HG02759 (cell line): ENCODE measurements at regions not wholly inside any gene's neighbourhood (a gene's known extent, or its start where the extent isn't known, plus 50 kb on each side); places are given as distances from the start of the nearest gene placed in this dataset.

Experiments
- ATAC-seq: cut with Tn5 transposase; IDR thresholded peaks from one replicate; pipeline ENCODE4 v1.9.1; 2021; ENCODE audit warnings: mild to moderate bottlenecking, moderate library complexity; ENCODE audit not compliant: unreplicated experiment

DNA sequence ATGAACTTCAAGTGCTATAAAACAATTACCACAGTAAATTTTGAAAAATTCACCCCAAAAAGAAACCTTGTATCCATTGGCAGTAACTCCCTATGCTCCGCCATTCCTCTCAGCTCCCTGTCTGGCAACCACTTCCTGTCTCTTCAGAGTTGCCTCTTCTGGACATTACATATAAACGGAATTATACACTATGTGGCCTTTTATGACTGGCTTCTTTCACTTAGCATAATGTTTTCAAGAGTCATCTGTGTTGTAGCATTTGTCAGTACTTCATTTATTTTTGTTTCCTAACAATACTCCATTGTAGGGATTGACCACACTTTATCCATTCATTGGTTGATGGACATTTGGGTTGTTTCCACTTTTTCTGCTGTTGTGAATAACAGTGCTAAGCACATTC, 50.1 kb downstream of the CEP43 start:
- ATAC-seq = no peak

DNA sequence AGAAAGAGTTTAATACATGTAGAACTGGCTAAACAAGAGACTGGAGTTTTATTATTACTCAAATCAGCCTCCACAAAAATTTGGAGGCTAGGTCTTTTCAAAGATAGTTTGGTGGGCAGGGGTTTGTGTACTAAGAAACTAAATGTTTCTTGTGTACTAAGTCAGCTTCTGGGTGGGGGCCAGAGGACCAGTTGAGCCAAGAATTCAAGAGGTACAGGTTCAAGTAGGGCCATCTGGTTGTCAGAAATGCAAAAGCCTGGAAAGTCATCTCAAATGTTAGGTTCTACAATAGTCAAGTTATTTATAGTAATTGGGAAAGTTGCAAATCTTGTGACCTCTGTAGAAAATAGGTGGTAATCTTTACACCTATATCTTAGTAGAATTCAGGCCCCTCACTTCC, 51.7 kb downstream of the CEP43 start:
- no peak for ATAC-seq

DNA sequence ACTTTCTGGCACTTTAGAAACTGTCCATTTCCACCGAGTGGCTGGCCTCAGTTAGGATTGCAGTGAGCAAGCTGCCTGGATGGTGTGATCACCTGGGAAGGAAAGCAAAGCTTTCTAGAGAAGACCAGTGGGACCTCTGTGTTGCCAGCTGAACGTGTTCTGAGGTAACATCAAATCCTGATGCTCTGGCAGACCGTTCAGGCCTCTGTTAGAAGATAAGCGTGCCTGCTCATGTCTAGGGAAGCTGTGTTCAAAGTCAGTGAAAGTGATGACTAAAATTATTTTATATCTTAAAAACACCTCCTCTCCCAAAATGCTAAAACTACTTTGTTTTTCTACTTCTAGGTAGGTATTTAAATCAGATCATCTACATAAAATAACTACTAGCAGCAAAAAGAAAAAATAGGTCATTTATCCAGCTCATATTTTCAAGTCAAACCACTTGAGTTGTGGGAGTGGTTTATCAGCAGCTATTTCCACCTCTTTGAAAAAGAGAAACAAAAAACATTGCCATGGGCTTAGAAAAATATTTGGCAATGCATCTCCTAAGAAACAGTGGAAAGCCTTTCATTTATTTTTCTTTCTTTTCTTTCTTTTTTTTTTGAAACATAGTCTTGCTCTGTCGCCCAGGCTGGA, 54.8 kb downstream of the CEP43 start:
- ATAC-seq = no peak

DNA sequence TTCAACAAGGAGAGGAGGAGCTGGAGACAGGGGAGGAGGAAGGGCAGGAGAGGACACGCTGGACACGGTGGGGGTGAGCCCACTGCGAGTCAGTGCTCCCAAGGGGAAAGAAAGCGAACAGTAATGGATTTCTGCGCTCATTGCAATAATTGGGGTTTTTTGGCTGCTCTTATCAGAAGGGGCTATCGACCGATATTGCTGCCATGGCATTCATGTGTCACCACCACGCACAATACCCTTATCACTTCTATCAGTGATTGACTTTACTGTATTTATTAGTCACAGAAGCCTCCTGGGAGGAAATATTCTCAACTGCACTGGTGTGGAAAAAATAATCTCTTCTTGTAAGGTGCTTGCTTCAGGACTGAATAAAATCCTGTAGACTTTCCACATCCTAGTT, 55.8 kb downstream of the CEP43 start:
- ATAC-seq = no peak

DNA sequence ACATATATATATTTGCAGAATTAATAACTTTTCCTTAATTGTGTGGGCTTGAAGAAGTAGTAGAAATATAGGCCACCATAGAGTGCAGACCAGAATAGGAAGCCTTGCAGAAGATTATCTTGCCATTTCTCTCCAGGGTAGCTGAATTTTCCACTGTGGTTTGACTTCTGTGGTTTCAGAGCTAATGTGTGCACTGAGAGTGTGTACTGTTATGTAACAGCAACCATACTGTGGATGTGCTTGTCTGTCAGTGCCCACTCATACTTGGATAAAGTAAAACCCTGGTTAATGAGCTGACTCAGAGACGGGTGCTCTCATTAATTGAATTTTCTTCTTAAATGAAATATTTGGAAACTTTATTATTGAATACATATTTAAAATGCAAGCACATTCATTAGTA, 57.2 kb downstream of the CEP43 start:
- ATAC-seq = peak; percentile 99

DNA sequence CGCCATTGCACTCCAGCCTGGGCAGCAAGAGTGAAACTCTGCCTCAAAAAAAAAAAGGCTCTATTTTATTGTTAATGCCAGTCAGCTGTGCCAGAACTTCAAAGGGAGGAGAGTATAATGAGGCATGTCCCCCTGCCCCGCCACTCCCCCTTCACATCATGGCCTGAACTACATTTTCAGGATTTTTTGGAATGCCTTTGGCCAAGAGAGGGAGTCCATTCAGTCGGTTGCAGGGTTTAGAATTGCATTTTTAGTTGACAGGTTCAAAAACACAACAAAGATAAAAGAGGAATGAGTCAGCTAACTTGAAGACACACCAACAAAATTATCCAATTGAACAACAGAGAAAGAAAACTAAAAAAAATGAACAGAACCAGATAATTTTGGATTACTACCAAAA, 59.1 kb downstream of the CEP43 start:
- no peak for ATAC-seq
